ENCODE measurements at regions not wholly inside any gene's neighbourhood (a gene's known extent, or its start where the extent isn't known, plus 50 kb on each side); places are given as distances from the start of the nearest gene placed in this dataset.

- no peak for TF ChIP-seq CTCF (IDR thresholded peaks at IDR 0.05)
- TF ChIP-seq POLR2A (IDR thresholded peaks at IDR 0.05): no peak
Measured at GRCh38 chr12:94802796-94803195, 152.4 kb upstream of the TMCC3 start.
